Large intestine (tissue), 3 donors: ENCODE measurements at regions not wholly inside any gene's neighbourhood (a gene's known extent, or its start where the extent isn't known, plus 50 kb on each side); places are given as distances from the start of the nearest gene placed in this dataset.

ENCODE experiments used
- DNase-seq, 2 donors: peaks; one replicate each; pipeline versions ENCODE4 v3.0.0 to v3.0.0-alpha.2; 2013
- H3K27ac ChIP-seq: one replicate; pipeline ENCODE4 v1.5.1; 2013; ENCODE audit warnings: low read length
- H3K27me3 ChIP-seq: 2 replicates; pipeline ENCODE4 v1.6.1; 2013; ENCODE audit warnings: low read length; ENCODE audit not compliant: control insufficient read depth, insufficient read depth
- H3K36me3 ChIP-seq: 2 replicates; pipeline ENCODE4 v1.6.1; 2013; ENCODE audit warnings: low read length; ENCODE audit not compliant: control insufficient read depth, insufficient read depth
- H3K4me1 ChIP-seq: one replicate; pipeline ENCODE4 v1.6.1; 2013; ENCODE audit warnings: low read length; ENCODE audit not compliant: control insufficient read depth, insufficient read depth
- H3K4me3 ChIP-seq: one replicate; pipeline ENCODE4 v1.5.1; 2013; ENCODE audit warnings: low read length
- H3K9me3 ChIP-seq: one replicate; pipeline ENCODE4 v1.6.1; 2013; ENCODE audit warnings: mild to moderate bottlenecking, low read depth, low read length, moderate library complexity; ENCODE audit not compliant: control insufficient read depth
- WGBS: methylation state at CpG from one replicate; pipeline ENCODE4 v1.1.5; 2013; ENCODE audit warnings: low lambda C conversion rate; ENCODE audit not compliant: insufficient coverage; 5-methylcytosine and 5-hydroxymethylcytosine counted together

- Histone ChIP-seq H3K27me3 (no peaks in the 10 kb centered on the region), H3K4me3 (no peak overlapping the region), H3K36me3 (no peaks in the 10 kb centered on the region), H3K4me1 (no peaks in the 10 kb centered on the region), H3K9me3 (no peaks in the 10 kb centered on the region), H3K27ac (no peak overlapping the region)
- no peak for DNase-seq
- WGBS = no CpG with 5 or more reads among the region's 3 CpGs
Measured at GRCh38 chr5:66459728-66460127, 136.5 kb upstream of the MAST4 start.

GRCh38 chr5:66467564-66467963 lies 128.6 kb upstream of the MAST4 start:
- no peak overlapping the region for H3K27ac ChIP-seq
- WGBS = 80% methylated on average over 1 of the region's 4 CpGs
- no peaks in the 10 kb centered on the region for H3K36me3 ChIP-seq
- no peak for DNase-seq
- no peaks in the 10 kb centered on the region for H3K9me3 ChIP-seq
- no peaks in the 10 kb centered on the region for H3K4me1 ChIP-seq
- H3K4me3 ChIP-seq = no peak overlapping the region
- no peaks in the 10 kb centered on the region for H3K27me3 ChIP-seq

GRCh38 chr5:66469684-66470083 lies 126.5 kb upstream of the MAST4 start:
- no peak overlapping the region for H3K27ac ChIP-seq
- no peaks in the 10 kb centered on the region for H3K4me1 ChIP-seq
- no peak overlapping the region for H3K4me3 ChIP-seq
- no peaks in the 10 kb centered on the region for H3K9me3 ChIP-seq
- H3K27me3 ChIP-seq = no peaks in the 10 kb centered on the region
- no peak for DNase-seq
- H3K36me3 ChIP-seq = no peaks in the 10 kb centered on the region
- 95% methylated on average over 1 of the region's 1 CpG for WGBS

- H3K27ac ChIP-seq = no peak overlapping the region
- H3K9me3 ChIP-seq = no peaks in the 10 kb centered on the region
- H3K27me3 ChIP-seq = no peaks in the 10 kb centered on the region
- H3K4me3 ChIP-seq = no peak overlapping the region
- no CpG with 5 or more reads among the region's 1 CpG for WGBS
- H3K4me1 ChIP-seq = no peaks in the 10 kb centered on the region
- DNase-seq = no peak
- H3K36me3 ChIP-seq = no peaks in the 10 kb centered on the region
Measured at GRCh38 chr5:66472010-66472409, 124.2 kb upstream of the MAST4 start.

- Histone ChIP-seq H3K27ac (no peak overlapping the region), H3K4me1 (no peaks in the 10 kb centered on the region), H3K36me3 (no peaks in the 10 kb centered on the region), H3K9me3 (no peaks in the 10 kb centered on the region), H3K4me3 (no peak overlapping the region), H3K27me3 (no peaks in the 10 kb centered on the region)
- 80% methylated on average over 1 of the region's 4 CpGs for WGBS
- DNase-seq = no peak
Measured at GRCh38 chr5:66475731-66476130, 120.5 kb upstream of the MAST4 start.

- Histone ChIP-seq H3K9me3 (no peaks in the 10 kb centered on the region), H3K4me3 (no peak overlapping the region), H3K27ac (no peak overlapping the region), H3K27me3 (no peaks in the 10 kb centered on the region), H3K36me3 (no peaks in the 10 kb centered on the region), H3K4me1 (no peaks in the 10 kb centered on the region)
- DNase-seq = no peak
- WGBS = no CpG with 5 or more reads among the region's 2 CpGs
Measured at GRCh38 chr5:66477596-66477995, 118.6 kb upstream of the MAST4 start.

- Histone ChIP-seq H3K27me3 (no peaks in the 10 kb centered on the region), H3K4me1 (no peaks in the 10 kb centered on the region), H3K4me3 (no peak overlapping the region), H3K9me3 (no peaks in the 10 kb centered on the region), H3K36me3 (no peaks in the 10 kb centered on the region), H3K27ac (no peak overlapping the region)
- no peak for DNase-seq
- 60% methylated on average over 1 of the region's 5 CpGs for WGBS
Measured at GRCh38 chr5:66494437-66494836, 101.8 kb upstream of the MAST4 start.

- Histone ChIP-seq H3K9me3 (peaks cover 7% of the 10 kb centered on the region), H3K36me3 (no peaks in the 10 kb centered on the region), H3K27ac (no peak overlapping the region), H3K4me1 (no peaks in the 10 kb centered on the region), H3K27me3 (no peaks in the 10 kb centered on the region), H3K4me3 (no peak overlapping the region)
- WGBS = 100% methylated on average over 1 of the region's 4 CpGs
- no peak for DNase-seq
Measured at GRCh38 chr5:66498791-66499207, 97.4 kb upstream of the MAST4 start.

- H3K4me3 ChIP-seq = no peak overlapping the region
- no peaks in the 10 kb centered on the region for H3K27me3 ChIP-seq
- DNase-seq = no peak
- H3K4me1 ChIP-seq = no peaks in the 10 kb centered on the region
- no CpG with 5 or more reads among the region's 30 CpGs for WGBS
- H3K36me3 ChIP-seq = no peaks in the 10 kb centered on the region
- H3K27ac ChIP-seq = no peak overlapping the region
- peaks cover 7% of the 10 kb centered on the region for H3K9me3 ChIP-seq
Measured at GRCh38 chr5:66503203-66503789, 92.9 kb upstream of the MAST4 start.

- Histone ChIP-seq H3K27ac (no peak overlapping the region), H3K27me3 (no peaks in the 10 kb centered on the region), H3K36me3 (no peaks in the 10 kb centered on the region), H3K9me3 (peaks cover 7% of the 10 kb centered on the region), H3K4me3 (no peak overlapping the region), H3K4me1 (no peaks in the 10 kb centered on the region)
- no CpG with 5 or more reads among the region's 2 CpGs for WGBS
- no peak for DNase-seq
Measured at GRCh38 chr5:66507106-66507505, 89.1 kb upstream of the MAST4 start.

- 100% methylated on average over 1 of the region's 4 CpGs for WGBS
- H3K4me1 ChIP-seq = no peaks in the 10 kb centered on the region
- H3K9me3 ChIP-seq = no peaks in the 10 kb centered on the region
- H3K27me3 ChIP-seq = no peaks in the 10 kb centered on the region
- H3K36me3 ChIP-seq = no peaks in the 10 kb centered on the region
- no peak overlapping the region for H3K4me3 ChIP-seq
- DNase-seq = no peak
- H3K27ac ChIP-seq = no peak overlapping the region
Measured at GRCh38 chr5:66511491-66511890, 84.7 kb upstream of the MAST4 start.
